K562 (cell line): ENCODE measurements at regions not wholly inside any gene's neighbourhood (a gene's known extent, or its start where the extent isn't known, plus 50 kb on each side); places are given as distances from the start of the nearest gene placed in this dataset.

Experiments used
- ATAC-seq: fragments of 200-7000 bp; cut with Tn5 transposase; 3 replicates; pipeline ENCODE4 v1.9.1; 2020; ENCODE audit warnings: moderate library complexity
- BruUV-seq: library from RNA; stranded (reverse); fragments of 400-500 nt; replicated peaks from 2 replicates; lab custom pipeline; 2021; lab: Mats Ljungman, UMichigan
- CTCF ChIA-PET: fragments of 300-600 bp; formaldehyde crosslinking; extraction: SDS; loops from one replicate; lab custom pipeline; 2021; ENCODE audit warnings: low intra/inter-chr PET ratio; lab: Yijun Ruan, JAX
- POLR2A ChIA-PET: fragments of 300-600, 350-650 bp; sonication (Branson Sonifier 250); formaldehyde crosslinking; extraction: SDS; loops from one replicate; lab custom pipeline; 2021; ENCODE audit warnings: antibody characterized with exemption, inconsistent platforms; lab: Yijun Ruan, JAX
- DNase-seq, 4 experiments: peaks; one replicate each; pipeline versions ENCODE4 v3.0.0 to v3.0.0-alpha.2; 2011 to 2018; ENCODE audit warnings: low spot score in 3 of 4, mixed read lengths in 3 of 4; ENCODE audit errors: extremely low read depth in 1 of 4
- FAIRE-seq: peaks from 2 replicates; lab custom pipeline; 2011; peaks lifted over from hg19 to GRCh38; lab: Jason Lieb, UNC
- H2AFZ ChIP-seq: 2 replicates; pipeline ENCODE4 v1.6.0; 2011; ENCODE audit warnings: low read depth, low read length, control low read depth, inconsistent platforms
- H3K27ac ChIP-seq: fragments of 200-600 bp; 3 replicates; pipeline ENCODE4 v1.8.0; 2011; ENCODE audit warnings: low read depth, mild to moderate bottlenecking, control low read depth, inconsistent platforms, low read length, moderate library complexity, mixed read lengths; ENCODE audit errors: extremely low read depth
- H3K27me3 ChIP-seq, 2 experiments: fragments of 300-600 bp in 1 of 2; 2 replicates in 1 of 2; 3 replicates in 1 of 2; pipeline versions ENCODE4 v1.6.0 to v1.8.0; 2011; ENCODE audit warnings: inconsistent platforms in 2 of 2, low read length in 2 of 2, mild to moderate bottlenecking in 1 of 2, mixed read lengths in 1 of 2, moderate library complexity in 1 of 2; ENCODE audit not compliant: control insufficient read depth in 2 of 2, insufficient read depth in 2 of 2
- H3K36me3 ChIP-seq: fragments of 300-600 bp; 3 replicates; pipeline ENCODE4 v1.8.0; 2011; ENCODE audit warnings: mild to moderate bottlenecking, low read length, inconsistent platforms; ENCODE audit not compliant: control insufficient read depth, insufficient read depth
- H3K4me1 ChIP-seq, 2 experiments: fragments of 200-600 bp in 1 of 2; replicated peaks in 1 of 2; 2 replicates in 1 of 2; 3 replicates in 1 of 2; pipeline versions ENCODE4 v1.5.1 to v1.8.0; 2011; ENCODE audit warnings: inconsistent platforms in 2 of 2, low read length in 2 of 2, mild to moderate bottlenecking in 1 of 2, mixed read lengths in 1 of 2, moderate library complexity in 1 of 2; ENCODE audit not compliant: control insufficient read depth in 2 of 2, insufficient read depth in 2 of 2
- H3K4me2 ChIP-seq: 2 replicates; pipeline ENCODE4 v1.6.1; 2011; ENCODE audit warnings: low read length, control low read depth, inconsistent platforms, mixed read lengths; ENCODE audit not compliant: insufficient read depth
- H3K4me3 ChIP-seq: fragments of 200-600 bp; sonication (generic), shearing (Covaris generic); 2 replicates; pipeline ENCODE4 v1.5.1; 2016; ENCODE audit warnings: control low read depth, inconsistent platforms
- H3K79me2 ChIP-seq: fragments of 200-600 bp; 3 replicates; pipeline ENCODE4 v1.8.0; 2011; ENCODE audit warnings: low read length, inconsistent platforms; ENCODE audit not compliant: control insufficient read depth, insufficient read depth
- H3K9ac ChIP-seq, 2 experiments: 2 replicates each; pipeline versions ENCODE4 v1.6.0 to v1.6.1; 2011; ENCODE audit warnings: low read depth in 2 of 2, low read length in 2 of 2, control low read depth in 1 of 2, inconsistent platforms in 1 of 2, mild to moderate bottlenecking in 1 of 2, mixed read lengths in 1 of 2; ENCODE audit not compliant: insufficient read depth in 1 of 2
- H3K9me1 ChIP-seq: one replicate; pipeline ENCODE4 v1.6.0; 2011; ENCODE audit warnings: inconsistent platforms, mild to moderate bottlenecking, low read length, moderate library complexity; ENCODE audit not compliant: control insufficient read depth, insufficient read depth
- H3K9me3 ChIP-seq: replicated peaks from 2 replicates; pipeline ENCODE4 v1.5.1; 2011; ENCODE audit warnings: low read depth, low read length, inconsistent platforms; ENCODE audit not compliant: control insufficient read depth, insufficient read depth
- H4K20me1 ChIP-seq: replicated peaks from 2 replicates; pipeline ENCODE4 v1.6.1; 2011; ENCODE audit warnings: low read length, inconsistent platforms, mixed read lengths; ENCODE audit not compliant: control insufficient read depth, insufficient read depth
- CEBPG ChIP-seq, 3 experiments: fragments of 200-800 bp in 1 of 3; sonication (Bioruptor generic) in 1 of 3; sonication (generic) in 1 of 3; formaldehyde crosslinking in 1 of 3; IDR thresholded peaks in 2 of 3; conservative IDR thresholded peaks in 1 of 3; 2 replicates each; pipeline versions ENCODE4 v1.6.1 to v1.8.0; 2016 to 2022; ENCODE audit warnings: missing compliant biosample characterization in 2 of 3, missing genetic modification characterization in 2 of 3, mild to moderate bottlenecking in 1 of 3, missing genetic modification reagents in 1 of 3
- CEBPZ ChIP-seq: fragments of 150-350 bp; IDR thresholded peaks from 2 replicates; pipeline ENCODE4 v1.6.1; 2014; ENCODE audit warnings: low read depth, mild to moderate bottlenecking, low read length, borderline replicate concordance
- KLF6 ChIP-seq: fragments of 250-450 bp; sonication (Bioruptor Pico); IDR thresholded peaks from 2 replicates; pipeline ENCODE4 v1.4.0; 2020; ENCODE audit warnings: mild to moderate bottlenecking, moderate library complexity, borderline replicate concordance
- RAD51 ChIP-seq: fragments of 450-650 bp; IDR thresholded peaks from 2 replicates; pipeline ENCODE4 v1.7.1; 2016; ENCODE audit warnings: low read depth, mild to moderate bottlenecking, borderline replicate concordance
- TSC22D4 ChIP-seq: fragments of 450-650 bp; IDR thresholded peaks from 2 replicates; pipeline ENCODE4 v1.6.1; 2016; ENCODE audit warnings: missing genetic modification characterization, missing biosample characterization, control low read depth
- ZNF589 ChIP-seq: fragments of 200-800 bp; sonication (Bioruptor generic); IDR thresholded peaks from 2 replicates; pipeline ENCODE4 v1.6.1; 2016; ENCODE audit warnings: low read depth, missing genetic modification characterization, missing compliant biosample characterization
- ZNF592 ChIP-seq: fragments of 450-650 bp; IDR thresholded peaks from 2 replicates; pipeline ENCODE4 v1.6.1; 2017; ENCODE audit warnings: antibody characterized with exemption, mild to moderate bottlenecking
- WGBS: fragments of 100-300 bp; shearing (Covaris generic); methylation state at CpG from one replicate; pipeline ENCODE4 v1.1.6; 2016; ENCODE audit warnings: low coverage, mixed read lengths; ENCODE audit not compliant: insufficient coverage; ENCODE audit errors: missing lambda C conversion rate; 5-methylcytosine and 5-hydroxymethylcytosine counted together
- in situ Hi-C: fragments of 300-500 bp; cut with MboI; formaldehyde crosslinking; loops from 4 replicates; pipeline ENCODE4 v1.15.0; 2018; ENCODE audit warnings: inconsistent platforms, mixed read lengths
- intact Hi-C: fragments of 100-400 bp; cut with micrococcal nuclease; formaldehyde crosslinking; loops from 2 replicates; pipeline ENCODE4 v1.14.2; 2022
- TF ChIP-seq, protein P1 (sequence below): fragments of 450-650 bp; IDR thresholded peaks from one replicate; pipeline ENCODE4 v1.6.1; 2018; ENCODE audit warnings: mild to moderate bottlenecking, moderate library complexity; ENCODE audit not compliant: partially characterized antibody

DNA sequence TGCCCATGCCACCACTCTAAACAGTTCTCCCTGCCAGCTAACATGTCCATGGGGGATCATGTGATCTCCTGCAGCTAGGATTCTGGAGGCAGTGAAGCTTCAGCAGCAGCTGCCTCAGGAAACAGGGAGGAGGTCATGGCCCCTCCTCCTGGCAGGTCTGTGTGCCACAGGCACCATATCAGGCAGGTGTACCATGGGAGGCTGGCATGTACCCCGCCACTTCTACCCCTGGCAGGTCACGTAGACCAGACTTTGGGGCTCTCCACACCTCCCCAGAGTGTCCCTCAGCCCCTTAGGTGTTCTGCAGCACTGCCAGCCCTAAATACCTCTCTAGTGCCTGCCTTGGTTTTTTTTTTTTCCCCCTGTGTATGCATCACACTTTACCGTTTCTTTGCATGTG lies 110.5 kb upstream of the FAM47C start:
- Histone ChIP-seq H3K9ac (no peak overlapping the region), H3K4me1 (no peaks in the 10 kb centered on the region)
- FAIRE-seq (no peak), ATAC-seq (no peak)
- in situ Hi-C loops, result no loop called here
- TF ChIP-seq ZNF589 (CRISPR knock-in tag) (no peak), KLF6 (CRISPR knock-in tag) (no peak), ZNF592 (no peak), CEBPZ (no peak), TSC22D4 (tag) (no peak), CEBPG (CRISPR knock-in tag; IDR thresholded peaks at IDR 0.05) (no peak), CEBPG (tag; conservative IDR thresholded peaks at IDR 0.05 in 1 of 2, IDR thresholded peaks at IDR 0.05 in 1 of 2) (no peak), RAD51 (no peak)
- TF ChIP-seq, protein P1, sequence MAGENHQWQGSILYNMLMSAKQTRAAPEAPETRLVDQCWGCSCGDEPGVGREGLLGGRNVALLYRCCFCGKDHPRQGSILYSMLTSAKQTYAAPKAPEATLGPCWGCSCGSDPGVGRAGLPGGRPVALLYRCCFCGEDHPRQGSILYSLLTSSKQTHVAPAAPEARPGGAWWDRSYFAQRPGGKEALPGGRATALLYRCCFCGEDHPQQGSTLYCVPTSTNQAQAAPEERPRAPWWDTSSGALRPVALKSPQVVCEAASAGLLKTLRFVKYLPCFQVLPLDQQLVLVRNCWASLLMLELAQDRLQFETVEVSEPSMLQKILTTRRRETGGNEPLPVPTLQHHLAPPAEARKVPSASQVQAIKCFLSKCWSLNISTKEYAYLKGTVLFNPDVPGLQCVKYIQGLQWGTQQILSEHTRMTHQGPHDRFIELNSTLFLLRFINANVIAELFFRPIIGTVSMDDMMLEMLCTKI, result no peak
- TF ChIP-seq, all 486 proteins: peak for 0
- Histone ChIP-seq H2AFZ (no peak overlapping the region), H3K9me1 (no peaks in the 10 kb centered on the region), H3K79me2 (no peaks in the 10 kb centered on the region), H3K4me2 (no peak overlapping the region), H3K4me3 (no peak overlapping the region), H3K36me3 (no peaks in the 10 kb centered on the region), H4K20me1 (no peaks in the 10 kb centered on the region), H3K27me3 (no peaks in the 10 kb centered on the region), H3K27ac (no peak overlapping the region), H3K9me3 (no peaks in the 10 kb centered on the region)
- WGBS, result no CpG with 5 or more reads among the region's 3 CpGs
- CTCF ChIA-PET, result no interaction called here
- no peak for DNase-seq
- no TSS peak for BruUV-seq
- intact Hi-C loops, result no loop called here
- POLR2A ChIA-PET, result no interaction called here
